HG03520 (cell line): ENCODE measurements at regions not wholly inside any gene's neighbourhood (a gene's known extent, or its start where the extent isn't known, plus 50 kb on each side); places are given as distances from the start of the nearest gene placed in this dataset.

Source experiments
- ATAC-seq: cut with Tn5 transposase; IDR thresholded peaks from one replicate; pipeline ENCODE4 v1.9.1; 2021; ENCODE audit warnings: mild to moderate bottlenecking, moderate library complexity; ENCODE audit not compliant: unreplicated experiment

DNA sequence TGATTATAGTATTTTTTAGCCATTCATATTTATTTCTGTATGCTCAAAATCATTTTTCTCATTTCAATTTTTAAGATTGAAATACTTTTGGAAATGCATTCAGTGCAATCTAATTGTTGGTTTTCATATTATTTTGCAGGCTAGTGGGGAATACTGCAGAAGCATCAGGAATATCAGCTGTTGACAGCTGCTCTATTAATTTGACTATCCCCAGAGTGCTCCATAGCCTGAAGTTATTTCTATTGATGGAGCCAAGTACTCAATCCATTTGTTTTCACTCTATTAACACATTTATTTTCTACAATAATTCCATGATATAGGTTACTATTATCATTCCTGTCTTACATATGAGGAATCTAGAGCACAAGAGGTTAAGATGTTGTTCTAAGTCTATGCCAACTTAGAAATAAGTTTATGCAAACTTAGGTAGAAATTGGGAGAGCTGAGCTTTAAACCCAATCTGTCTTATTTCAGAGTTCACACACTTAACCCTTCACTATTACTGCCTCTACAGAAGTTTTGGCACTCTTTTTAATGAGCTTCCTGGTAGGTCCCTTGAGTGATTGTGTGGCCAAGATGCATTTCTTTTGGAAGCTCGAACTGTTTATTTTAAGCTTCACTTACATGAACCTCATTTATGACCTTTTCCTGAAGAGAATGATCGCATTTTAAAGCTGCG, 65.6 kb upstream of the PCDH18 start:
- no peak for ATAC-seq

GRCh38 chr4:137587796-137588195, 55.5 kb upstream of the PCDH18 start:
- ATAC-seq: no peak

DNA sequence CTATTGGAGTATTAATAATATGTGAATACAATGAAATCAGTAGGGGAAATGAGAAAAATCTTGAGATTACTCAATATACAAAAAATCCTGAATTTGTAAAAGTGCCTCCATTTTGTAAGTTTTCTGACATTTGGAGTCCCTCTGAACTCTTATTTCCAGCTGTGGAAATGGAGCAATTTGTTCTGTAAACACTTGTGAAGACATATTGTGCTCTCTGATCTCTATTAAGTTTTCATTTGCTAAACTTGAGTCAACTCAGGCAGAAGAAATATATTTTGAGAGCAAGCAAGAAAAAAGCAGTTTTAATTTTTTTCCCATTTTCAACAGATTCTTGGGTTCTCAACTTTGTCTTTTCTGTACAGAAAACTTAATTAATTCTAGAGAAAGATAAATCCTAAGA, 51.4 kb upstream of the PCDH18 start:
- ATAC-seq: no peak
